Adipocyte (in vitro differentiated cells): ENCODE measurements at regions not wholly inside any gene's neighbourhood (a gene's known extent, or its start where the extent isn't known, plus 50 kb on each side); places are given as distances from the start of the nearest gene placed in this dataset.

Experiments
- DNase-seq: peaks from one replicate; pipeline ENCODE4 v3.0.0-alpha.2; 2015; ENCODE audit warnings: low read depth
- H3K27me3 ChIP-seq: replicated peaks from 2 replicates; pipeline ENCODE4 v1.7.0; 2013; ENCODE audit warnings: mild to moderate bottlenecking, low read length, moderate library complexity; ENCODE audit not compliant: control insufficient read depth, insufficient read depth
- H3K36me3 ChIP-seq: 2 replicates; pipeline ENCODE4 v1.7.0; 2013; ENCODE audit warnings: low read length, mild to moderate bottlenecking, moderate library complexity; ENCODE audit not compliant: control insufficient read depth, insufficient read depth, severe bottlenecking
- H3K4me1 ChIP-seq: 2 replicates; pipeline ENCODE4 v1.7.0; 2013; ENCODE audit warnings: mild to moderate bottlenecking, low read length, moderate library complexity; ENCODE audit not compliant: control insufficient read depth, insufficient read depth
- H3K4me3 ChIP-seq: 2 replicates; pipeline ENCODE4 v1.7.0; 2013; ENCODE audit warnings: mild to moderate bottlenecking, low read length, moderate library complexity
- H3K9ac ChIP-seq: 2 replicates; pipeline ENCODE4 v1.7.0; 2013; ENCODE audit warnings: mild to moderate bottlenecking, low read length, moderate library complexity
- H3K9me3 ChIP-seq: 2 replicates; pipeline ENCODE4 v1.7.0; 2013; ENCODE audit warnings: mild to moderate bottlenecking, low read length, moderate library complexity; ENCODE audit not compliant: control insufficient read depth

GRCh38 chr13:39897636-39898035 lies 242.2 kb downstream of the COG6 start:
- Histone ChIP-seq H3K4me3 (no peak overlapping the region), H3K27me3 (no peaks in the 10 kb centered on the region), H3K36me3 (no peaks in the 10 kb centered on the region), H3K4me1 (peaks cover 30% of the 10 kb centered on the region), H3K9me3 (no peaks in the 10 kb centered on the region), H3K9ac (no peak overlapping the region)
- no peak for DNase-seq

DNA sequence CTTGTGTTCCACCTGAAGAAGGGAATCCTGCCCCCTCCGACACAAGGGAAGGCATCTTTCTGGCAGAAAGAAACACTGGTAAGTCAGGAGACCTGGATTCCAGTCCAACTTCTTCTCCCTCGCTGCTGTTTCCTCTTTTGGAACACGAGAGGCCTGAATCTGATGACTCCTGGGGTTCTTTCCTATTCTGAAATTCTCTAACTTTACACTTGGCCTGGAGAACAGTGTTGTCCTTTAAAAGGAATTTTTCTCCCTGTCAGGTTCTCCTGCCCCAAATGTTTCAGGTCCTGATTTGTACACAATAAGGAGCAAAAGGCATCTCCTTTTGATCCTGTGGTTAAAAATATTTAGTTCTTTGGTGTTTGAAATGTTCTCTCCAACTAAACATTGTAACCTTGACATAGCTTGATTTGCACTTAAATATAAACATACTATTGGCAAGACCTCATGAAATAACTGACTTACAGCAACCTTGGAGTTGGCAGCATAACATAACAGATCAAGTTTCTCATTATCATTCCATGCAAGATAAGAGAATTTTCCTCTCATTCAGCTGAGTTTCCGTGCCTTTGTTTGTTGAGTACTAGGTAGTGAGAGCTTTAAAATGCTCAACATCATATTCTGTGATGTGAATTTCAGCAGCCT lies 244.8 kb downstream of the COG6 start:
- no peaks in the 10 kb centered on the region for H3K9me3 ChIP-seq
- DNase-seq: peak; percentile 68
- no peaks in the 10 kb centered on the region for H3K27me3 ChIP-seq
- peaks cover 5% of the 10 kb centered on the region for H3K4me1 ChIP-seq
- no peaks in the 10 kb centered on the region for H3K36me3 ChIP-seq
- no peak overlapping the region for H3K4me3 ChIP-seq
- H3K9ac ChIP-seq: peak overlapping the region; percentile 40

- Histone ChIP-seq H3K4me3 (no peak overlapping the region), H3K9me3 (no peaks in the 10 kb centered on the region)
Measured at GRCh38 chr13:39904959-39905358, 249.5 kb downstream of the COG6 start.

DNA sequence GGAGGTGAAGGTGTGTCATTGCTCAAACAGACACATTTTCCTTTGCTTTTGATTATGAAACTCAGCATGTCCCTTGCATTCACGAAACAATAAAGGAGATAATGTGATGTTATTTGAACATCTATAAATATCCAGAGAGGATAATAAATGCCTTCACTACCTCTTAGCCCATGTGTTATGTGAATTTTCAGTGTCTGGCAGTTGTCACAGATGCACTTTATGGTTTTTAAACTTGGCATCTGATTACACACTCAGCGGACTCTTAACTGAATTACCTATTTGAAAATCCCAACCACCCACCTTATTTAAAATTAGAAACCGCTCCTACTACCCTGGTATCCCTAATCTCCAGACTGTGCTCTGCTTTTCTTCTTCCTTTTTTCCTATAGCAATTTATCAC lies 254.2 kb downstream of the COG6 start:
- Histone ChIP-seq H3K36me3 (no peaks in the 10 kb centered on the region), H3K9me3 (no peaks in the 10 kb centered on the region), H3K4me3 (no peak overlapping the region), H3K4me1 (peaks cover 39% of the 10 kb centered on the region), H3K9ac (no peak overlapping the region), H3K27me3 (no peaks in the 10 kb centered on the region)
- DNase-seq: no peak

More at GRCh38 chr13:39904959-39905358, 249.5 kb downstream of the COG6 start:
- no peak overlapping the region for H3K9ac ChIP-seq
- H3K27me3 ChIP-seq: no peaks in the 10 kb centered on the region
- peaks cover 5% of the 10 kb centered on the region for H3K4me1 ChIP-seq
- no peaks in the 10 kb centered on the region for H3K36me3 ChIP-seq
- no peak for DNase-seq

- peaks cover 43% of the 10 kb centered on the region for H3K4me1 ChIP-seq
- no peaks in the 10 kb centered on the region for H3K9me3 ChIP-seq
- H3K27me3 ChIP-seq: no peaks in the 10 kb centered on the region
- no peaks in the 10 kb centered on the region for H3K36me3 ChIP-seq
- DNase-seq: no peak
- H3K9ac ChIP-seq: no peak overlapping the region
- H3K4me3 ChIP-seq: no peak overlapping the region
Measured at GRCh38 chr13:39910041-39910440, 254.6 kb downstream of the COG6 start.

DNA sequence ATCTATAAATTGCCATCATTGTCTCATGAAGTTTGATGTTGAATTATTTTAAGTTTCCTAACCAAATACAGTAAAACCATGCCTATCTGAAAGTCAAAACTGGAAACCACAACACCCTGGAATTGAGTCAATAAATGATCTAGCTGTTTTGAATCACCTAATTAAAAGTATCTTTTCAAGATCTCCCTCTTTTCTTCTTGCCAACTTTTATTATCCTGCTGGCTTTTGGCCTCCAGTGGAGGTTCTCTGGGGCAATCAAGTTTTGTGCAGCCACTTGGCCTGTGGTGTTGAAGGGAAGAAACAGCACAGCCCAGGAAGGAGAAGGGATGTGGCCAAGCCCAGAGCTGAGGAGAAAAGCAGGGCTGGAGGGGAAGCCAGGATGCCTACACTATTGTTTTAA lies 255.4 kb downstream of the COG6 start:
- peaks cover 51% of the 10 kb centered on the region for H3K4me1 ChIP-seq
- no peaks in the 10 kb centered on the region for H3K9me3 ChIP-seq
- H3K9ac ChIP-seq: peak overlapping the region; percentile 16
- no peak overlapping the region for H3K4me3 ChIP-seq
- peak; percentile 44 for DNase-seq
- H3K36me3 ChIP-seq: no peaks in the 10 kb centered on the region
- no peaks in the 10 kb centered on the region for H3K27me3 ChIP-seq

GRCh38 chr13:39913339-39913738 lies 257.9 kb downstream of the COG6 start:
- Histone ChIP-seq H3K27me3 (no peaks in the 10 kb centered on the region), H3K36me3 (no peaks in the 10 kb centered on the region), H3K4me1 (peaks cover 67% of the 10 kb centered on the region), H3K4me3 (no peak overlapping the region), H3K9me3 (no peaks in the 10 kb centered on the region), H3K9ac (peak overlapping the region; percentile 53)
- peak; percentile 18 for DNase-seq

GRCh38 chr13:39913928-39914327 lies 258.5 kb downstream of the COG6 start:
- Histone ChIP-seq H3K4me1 (peaks cover 73% of the 10 kb centered on the region), H3K36me3 (no peaks in the 10 kb centered on the region), H3K27me3 (no peaks in the 10 kb centered on the region), H3K4me3 (peak overlapping the region; percentile 39), H3K9ac (peak overlapping the region; percentile 53), H3K9me3 (no peaks in the 10 kb centered on the region)
- DNase-seq: peak; percentile 88

GRCh38 chr13:39915418-39915817 lies 260.0 kb downstream of the COG6 start:
- H3K4me1 ChIP-seq: peaks cover 74% of the 10 kb centered on the region
- H3K9ac ChIP-seq: peak overlapping the region; percentile 5
- H3K27me3 ChIP-seq: no peaks in the 10 kb centered on the region
- H3K9me3 ChIP-seq: no peaks in the 10 kb centered on the region
- H3K4me3 ChIP-seq: no peak overlapping the region
- peak; percentile 17 for DNase-seq
- H3K36me3 ChIP-seq: no peaks in the 10 kb centered on the region

DNA sequence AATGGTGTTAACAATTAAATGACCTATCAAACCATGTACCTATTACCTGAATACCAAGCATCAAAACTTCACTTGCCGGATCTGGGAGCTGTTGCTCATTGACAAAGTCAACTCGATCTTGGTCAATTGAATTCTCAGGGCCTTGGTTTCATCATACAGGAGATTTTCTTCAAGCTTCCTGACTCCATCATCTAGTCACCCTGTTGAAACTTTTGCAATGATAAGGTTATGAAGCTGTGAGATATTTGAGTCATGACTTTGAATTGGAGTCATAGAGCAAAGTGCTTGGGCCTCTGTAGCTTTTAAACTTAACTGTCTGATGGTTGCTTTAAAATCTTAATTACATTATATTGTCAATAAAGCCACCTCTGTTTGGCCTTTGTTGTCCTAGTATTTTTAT lies 260.9 kb downstream of the COG6 start:
- peak; percentile 18 for DNase-seq
- Histone ChIP-seq H3K36me3 (no peaks in the 10 kb centered on the region), H3K9me3 (peaks cover 3% of the 10 kb centered on the region), H3K4me1 (peaks cover 65% of the 10 kb centered on the region), H3K4me3 (no peak overlapping the region), H3K9ac (peak overlapping the region; percentile 16), H3K27me3 (no peaks in the 10 kb centered on the region)

- Histone ChIP-seq H3K4me1 (peaks cover 44% of the 10 kb centered on the region), H3K36me3 (no peaks in the 10 kb centered on the region), H3K9me3 (peaks cover 11% of the 10 kb centered on the region), H3K27me3 (no peaks in the 10 kb centered on the region), H3K4me3 (no peak overlapping the region), H3K9ac (no peak overlapping the region)
- peak; percentile 50 for DNase-seq
Measured at GRCh38 chr13:39918620-39919236, 263.3 kb downstream of the COG6 start.
